HUDEP-2 (cell line): ENCODE measurements at regions not wholly inside any gene's neighbourhood (a gene's known extent, or its start where the extent isn't known, plus 50 kb on each side); places are given as distances from the start of the nearest gene placed in this dataset.
"Not testable (repeated sequence)": the region's sequence is repeated elsewhere in the genome, so short reads cannot be mapped to it uniquely, and the experiment has no call there.

ENCODE experiments used
- DNase-seq, 76 experiments: peaks; one replicate each; lab custom pipeline; 2025; ENCODE audit not compliant: unreplicated experiment in 76 of 76; lab: John Stamatoyannopoulos, UW

GRCh38 chrY:19541475-19542306 is 202.8 kb downstream of the KDM5D start:
- DNase-seq, result no peak

GRCh38 chrY:19535697-19536096 is 208.8 kb downstream of the KDM5D start:
- not testable (repeated sequence) for DNase-seq

GRCh38 chrY:19521976-19522375 is 222.6 kb downstream of the KDM5D start:
- DNase-seq, result no peak

- peak in 21 of 76 experiments; percentile 0 to 46 (median 5) for DNase-seq
Measured at GRCh38 chrY:19503092-19503449, 241.5 kb downstream of the KDM5D start.

GRCh38 chrY:19502169-19503091 is 242.1 kb downstream of the KDM5D start:
- DNase-seq, result peak in 3 of 76 experiments; percentile 8 to 49 (median 8)

- no peak for DNase-seq
Measured at GRCh38 chrY:19498556-19498955, 246.0 kb downstream of the KDM5D start.

GRCh38 chrY:19487494-19487893 is 257.0 kb downstream of the KDM5D start:
- no peak for DNase-seq

GRCh38 chrY:19484997-19485396 is 259.5 kb downstream of the KDM5D start:
- DNase-seq, result peak in 11 of 76 experiments; percentile 0 to 75 (median 19)

- peak in 33 of 76 experiments; percentile 0 to 86 (median 22) for DNase-seq
Measured at GRCh38 chrY:19479141-19479540, 265.4 kb downstream of the KDM5D start.

GRCh38 chrY:19477959-19478358 is 266.6 kb downstream of the KDM5D start:
- DNase-seq, result no peak

- DNase-seq, result no peak
Measured at GRCh38 chrY:19465809-19466208, 278.7 kb downstream of the KDM5D start.

GRCh38 chrY:19456855-19457448 is 287.6 kb downstream of the KDM5D start:
- DNase-seq, result no peak

- DNase-seq, result peak in 29 of 76 experiments; percentile 0 to 51 (median 20)
Measured at GRCh38 chrY:19433059-19433458, 311.5 kb downstream of the KDM5D start.

- DNase-seq, result no peak
Measured at GRCh38 chrY:19427736-19428518, 316.6 kb downstream of the KDM5D start.

GRCh38 chrY:19427191-19427590 is 317.3 kb downstream of the KDM5D start:
- DNase-seq, result not testable (repeated sequence)

- no peak for DNase-seq
Measured at GRCh38 chrY:19410980-19411766, 333.4 kb downstream of the KDM5D start.

GRCh38 chrY:19406246-19406645 is 338.3 kb downstream of the KDM5D start:
- no peak for DNase-seq

GRCh38 chrY:19405598-19405997 is 338.9 kb downstream of the KDM5D start:
- no peak for DNase-seq

- no peak for DNase-seq
Measured at GRCh38 chrY:19392876-19393275, 351.6 kb downstream of the KDM5D start.
